Mononuclear cell (primary cell): ENCODE measurements at regions not wholly inside any gene's neighbourhood (a gene's known extent, or its start where the extent isn't known, plus 50 kb on each side); places are given as distances from the start of the nearest gene placed in this dataset.

Source experiments
- H3K27me3 ChIP-seq: 2 replicates; pipeline ENCODE4 v1.6.0; 2011; ENCODE audit warnings: low read length, control low read depth; ENCODE audit not compliant: insufficient read depth
- H3K4me1 ChIP-seq: 2 replicates; pipeline ENCODE4 v1.5.1; 2011; ENCODE audit warnings: mild to moderate bottlenecking, low read length, control low read depth; ENCODE audit not compliant: insufficient read depth
- H3K4me3 ChIP-seq: 2 replicates; pipeline ENCODE4 v1.5.1; 2011; ENCODE audit warnings: mild to moderate bottlenecking, low read length, moderate library complexity
- H3K9me3 ChIP-seq: 2 replicates; pipeline ENCODE4 v1.5.1; 2011; ENCODE audit warnings: low read depth, mild to moderate bottlenecking, control low read depth, low read length

- no peak overlapping the region for H3K4me3 ChIP-seq
- H3K9me3 ChIP-seq, result no peaks in the 10 kb centered on the region
- no peaks in the 10 kb centered on the region for H3K27me3 ChIP-seq
- H3K4me1 ChIP-seq, result peaks cover 42% of the 10 kb centered on the region
Observed at GRCh38 chr5:54743997-54744788, 226.6 kb downstream of the SNX18 start.

GRCh38 chr5:54743581-54743980 lies 226.0 kb downstream of the SNX18 start:
- Histone ChIP-seq H3K4me1 (peaks cover 43% of the 10 kb centered on the region), H3K4me3 (no peak overlapping the region), H3K27me3 (no peaks in the 10 kb centered on the region), H3K9me3 (no peaks in the 10 kb centered on the region)

GRCh38 chr5:54742417-54742891 lies 224.9 kb downstream of the SNX18 start:
- Histone ChIP-seq H3K9me3 (no peaks in the 10 kb centered on the region), H3K4me3 (no peak overlapping the region), H3K4me1 (peaks cover 52% of the 10 kb centered on the region), H3K27me3 (no peaks in the 10 kb centered on the region)

- Histone ChIP-seq H3K4me1 (peaks cover 52% of the 10 kb centered on the region), H3K9me3 (no peaks in the 10 kb centered on the region), H3K4me3 (no peak overlapping the region), H3K27me3 (no peaks in the 10 kb centered on the region)
Observed at GRCh38 chr5:54741711-54742110, 224.2 kb downstream of the SNX18 start.

- H3K4me3 ChIP-seq, result no peak overlapping the region
Observed at GRCh38 chr5:54740141-54740540, 222.6 kb downstream of the SNX18 start.

GRCh38 chr5:54739371-54739770 lies 221.8 kb downstream of the SNX18 start:
- H3K9me3 ChIP-seq, result no peaks in the 10 kb centered on the region
- no peak overlapping the region for H3K4me3 ChIP-seq
- no peaks in the 10 kb centered on the region for H3K27me3 ChIP-seq
- peaks cover 33% of the 10 kb centered on the region for H3K4me1 ChIP-seq

More at GRCh38 chr5:54740141-54740540, 222.6 kb downstream of the SNX18 start:
- no peaks in the 10 kb centered on the region for H3K27me3 ChIP-seq
- H3K9me3 ChIP-seq, result no peaks in the 10 kb centered on the region
- peaks cover 40% of the 10 kb centered on the region for H3K4me1 ChIP-seq

GRCh38 chr5:54738973-54739367 lies 221.4 kb downstream of the SNX18 start:
- Histone ChIP-seq H3K9me3 (no peaks in the 10 kb centered on the region), H3K27me3 (no peaks in the 10 kb centered on the region), H3K4me1 (peaks cover 29% of the 10 kb centered on the region), H3K4me3 (no peak overlapping the region)

- no peaks in the 10 kb centered on the region for H3K27me3 ChIP-seq
- H3K4me3 ChIP-seq, result no peak overlapping the region
- no peaks in the 10 kb centered on the region for H3K9me3 ChIP-seq
- H3K4me1 ChIP-seq, result peaks cover 22% of the 10 kb centered on the region
Observed at GRCh38 chr5:54738118-54738972, 220.8 kb downstream of the SNX18 start.

GRCh38 chr5:54736003-54736797 lies 218.6 kb downstream of the SNX18 start:
- Histone ChIP-seq H3K9me3 (no peaks in the 10 kb centered on the region), H3K27me3 (no peaks in the 10 kb centered on the region), H3K4me3 (no peak overlapping the region), H3K4me1 (peaks cover 10% of the 10 kb centered on the region)

- Histone ChIP-seq H3K4me3 (no peak overlapping the region), H3K4me1 (peaks cover 15% of the 10 kb centered on the region), H3K27me3 (no peaks in the 10 kb centered on the region), H3K9me3 (no peaks in the 10 kb centered on the region)
Observed at GRCh38 chr5:54733101-54733500, 215.5 kb downstream of the SNX18 start.

- Histone ChIP-seq H3K27me3 (no peaks in the 10 kb centered on the region), H3K4me3 (no peak overlapping the region)
Observed at GRCh38 chr5:54732108-54732507, 214.5 kb downstream of the SNX18 start.

GRCh38 chr5:54728588-54728915 lies 211.0 kb downstream of the SNX18 start:
- no peak overlapping the region for H3K4me3 ChIP-seq
- peaks cover 18% of the 10 kb centered on the region for H3K4me1 ChIP-seq
- no peaks in the 10 kb centered on the region for H3K9me3 ChIP-seq
- no peaks in the 10 kb centered on the region for H3K27me3 ChIP-seq

More at GRCh38 chr5:54732108-54732507, 214.5 kb downstream of the SNX18 start:
- Histone ChIP-seq H3K4me1 (peaks cover 18% of the 10 kb centered on the region), H3K9me3 (no peaks in the 10 kb centered on the region)

GRCh38 chr5:54727874-54728587 lies 210.5 kb downstream of the SNX18 start:
- Histone ChIP-seq H3K4me1 (peaks cover 18% of the 10 kb centered on the region), H3K9me3 (no peaks in the 10 kb centered on the region), H3K4me3 (no peak overlapping the region), H3K27me3 (no peaks in the 10 kb centered on the region)
